OCI-LY1 (cell line): ENCODE measurements at regions not wholly inside any gene's neighbourhood (a gene's known extent, or its start where the extent isn't known, plus 50 kb on each side); places are given as distances from the start of the nearest gene placed in this dataset.

ENCODE experiments used
- H2AFZ ChIP-seq: fragments of 200-600 bp; sonication (generic), shearing (Covaris generic); 2 replicates; pipeline ENCODE4 v1.6.0; 2014; ENCODE audit warnings: antibody characterized with exemption, mild to moderate bottlenecking, low read length
- H3F3A ChIP-seq: fragments of 200-600 bp; sonication (generic), shearing (Covaris generic); 2 replicates; pipeline ENCODE4 v1.6.0; 2014; ENCODE audit warnings: mild to moderate bottlenecking, antibody characterized with exemption, low read length, moderate library complexity; ENCODE audit not compliant: insufficient read depth
- H3K27ac ChIP-seq: fragments of 200-600 bp; sonication (generic); 2 replicates; pipeline ENCODE4 v1.5.1; 2014; ENCODE audit warnings: low read length, mixed run types, mild to moderate bottlenecking, low read depth; ENCODE audit not compliant: poor library complexity, severe bottlenecking
- H3K27me3 ChIP-seq: fragments of 200-600 bp; sonication (generic); 2 replicates; pipeline ENCODE4 v1.6.0; 2014; ENCODE audit warnings: antibody characterized with exemption, mild to moderate bottlenecking, low read length, moderate library complexity; ENCODE audit not compliant: insufficient read depth
- H3K36me3 ChIP-seq: fragments of 200-600 bp; sonication (generic); 2 replicates; pipeline ENCODE4 v1.6.1; 2014; ENCODE audit warnings: mild to moderate bottlenecking, antibody characterized with exemption, low read length, moderate library complexity, mixed read lengths; ENCODE audit not compliant: insufficient read depth
- H3K4me1 ChIP-seq: fragments of 200-600 bp; sonication (generic); 2 replicates; pipeline ENCODE4 v1.5.1; 2014; ENCODE audit warnings: mild to moderate bottlenecking, low read length, moderate library complexity; ENCODE audit not compliant: insufficient read depth, severe bottlenecking
- H3K4me2 ChIP-seq: fragments of 200-600 bp; sonication (generic), shearing (Covaris generic); 2 replicates; pipeline ENCODE4 v1.6.1; 2014; ENCODE audit warnings: low read length
- H3K4me3 ChIP-seq: fragments of 200-600 bp; sonication (generic); 2 replicates; pipeline ENCODE4 v1.5.1; 2014; ENCODE audit warnings: low read length, low read depth, mild to moderate bottlenecking, mixed read lengths; ENCODE audit not compliant: poor library complexity, severe bottlenecking
- H3K79me2 ChIP-seq: fragments of 200-600 bp; shearing (Covaris generic); 2 replicates; pipeline ENCODE4 v1.6.1; 2016; ENCODE audit warnings: mixed run types, low read length, mixed read lengths; ENCODE audit not compliant: insufficient read depth
- H3K9ac ChIP-seq: fragments of 200-600 bp; sonication (generic), shearing (Covaris generic); 2 replicates; pipeline ENCODE4 v1.6.1; 2014; ENCODE audit warnings: mild to moderate bottlenecking, low read length, mixed read lengths
- H3K9me2 ChIP-seq: fragments of 200-600 bp; sonication (generic), shearing (Covaris generic); 2 replicates; pipeline ENCODE4 v1.6.1; 2014; ENCODE audit warnings: low read depth, mild to moderate bottlenecking, low read length, mixed read lengths
- H3K9me3 ChIP-seq: fragments of 200-600 bp; shearing (Covaris generic); 2 replicates; pipeline ENCODE4 v1.6.1; 2014; ENCODE audit warnings: low read length, mixed read lengths
- H4K20me1 ChIP-seq: fragments of 200-600 bp; sonication (generic), shearing (Covaris generic); 2 replicates; pipeline ENCODE4 v1.6.0; 2016; ENCODE audit warnings: mild to moderate bottlenecking, low read length; ENCODE audit not compliant: insufficient read depth
- EZH2 ChIP-seq: fragments of 200-600 bp; sonication (generic), shearing (Covaris generic); IDR thresholded peaks from 2 replicates; pipeline ENCODE4 v1.8.0; 2017; ENCODE audit warnings: borderline replicate concordance, mixed run types, mild to moderate bottlenecking, antibody characterized with exemption, low read length, moderate library complexity, mixed read lengths
- TF ChIP-seq, protein P1 (sequence below): fragments of 200-600 bp; sonication (generic), shearing (Covaris generic); IDR thresholded peaks from 2 replicates; pipeline ENCODE4 v1.5.1; 2017; ENCODE audit warnings: mild to moderate bottlenecking, antibody characterized with exemption, low read length, moderate library complexity, mixed read lengths

DNA sequence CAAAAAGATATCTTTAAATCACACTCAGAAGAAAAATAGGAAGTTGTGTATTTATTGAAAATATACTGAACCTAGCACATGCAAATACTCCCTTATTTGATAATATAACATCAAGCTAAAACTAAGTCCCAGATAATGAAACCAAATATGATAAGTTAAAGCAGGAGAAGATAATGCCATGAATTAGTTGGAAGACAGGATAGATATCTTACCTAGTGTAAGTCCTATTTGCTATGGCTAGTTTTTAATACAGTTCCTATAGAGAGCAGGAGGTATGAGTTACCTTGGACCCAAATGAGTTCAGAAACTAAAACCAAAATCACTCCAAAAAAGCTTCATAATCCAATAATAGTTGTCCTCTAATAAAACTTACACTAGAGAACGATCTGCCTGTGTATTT is 1407.1 kb upstream of the MIR17HG start:
- no peak overlapping the region for H3K9ac ChIP-seq
- TF ChIP-seq EZH2 = no peak
- TF ChIP-seq, protein P1, sequence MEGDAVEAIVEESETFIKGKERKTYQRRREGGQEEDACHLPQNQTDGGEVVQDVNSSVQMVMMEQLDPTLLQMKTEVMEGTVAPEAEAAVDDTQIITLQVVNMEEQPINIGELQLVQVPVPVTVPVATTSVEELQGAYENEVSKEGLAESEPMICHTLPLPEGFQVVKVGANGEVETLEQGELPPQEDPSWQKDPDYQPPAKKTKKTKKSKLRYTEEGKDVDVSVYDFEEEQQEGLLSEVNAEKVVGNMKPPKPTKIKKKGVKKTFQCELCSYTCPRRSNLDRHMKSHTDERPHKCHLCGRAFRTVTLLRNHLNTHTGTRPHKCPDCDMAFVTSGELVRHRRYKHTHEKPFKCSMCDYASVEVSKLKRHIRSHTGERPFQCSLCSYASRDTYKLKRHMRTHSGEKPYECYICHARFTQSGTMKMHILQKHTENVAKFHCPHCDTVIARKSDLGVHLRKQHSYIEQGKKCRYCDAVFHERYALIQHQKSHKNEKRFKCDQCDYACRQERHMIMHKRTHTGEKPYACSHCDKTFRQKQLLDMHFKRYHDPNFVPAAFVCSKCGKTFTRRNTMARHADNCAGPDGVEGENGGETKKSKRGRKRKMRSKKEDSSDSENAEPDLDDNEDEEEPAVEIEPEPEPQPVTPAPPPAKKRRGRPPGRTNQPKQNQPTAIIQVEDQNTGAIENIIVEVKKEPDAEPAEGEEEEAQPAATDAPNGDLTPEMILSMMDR = no peak
- H3K27me3 ChIP-seq = no peaks in the 10 kb centered on the region
- no peaks in the 10 kb centered on the region for H3F3A ChIP-seq
- H3K79me2 ChIP-seq = no peaks in the 10 kb centered on the region
- H3K27ac ChIP-seq = no peak overlapping the region
- no peaks in the 10 kb centered on the region for H3K4me1 ChIP-seq
- no peaks in the 10 kb centered on the region for H3K9me2 ChIP-seq
- no peak overlapping the region for H3K4me2 ChIP-seq
- no peak overlapping the region for H2AFZ ChIP-seq
- H3K4me3 ChIP-seq = no peak overlapping the region
- no peaks in the 10 kb centered on the region for H3K9me3 ChIP-seq
- no peaks in the 10 kb centered on the region; the same call in 1 of the 2 replicates for H4K20me1 ChIP-seq
- no peaks in the 10 kb centered on the region for H3K36me3 ChIP-seq

DNA sequence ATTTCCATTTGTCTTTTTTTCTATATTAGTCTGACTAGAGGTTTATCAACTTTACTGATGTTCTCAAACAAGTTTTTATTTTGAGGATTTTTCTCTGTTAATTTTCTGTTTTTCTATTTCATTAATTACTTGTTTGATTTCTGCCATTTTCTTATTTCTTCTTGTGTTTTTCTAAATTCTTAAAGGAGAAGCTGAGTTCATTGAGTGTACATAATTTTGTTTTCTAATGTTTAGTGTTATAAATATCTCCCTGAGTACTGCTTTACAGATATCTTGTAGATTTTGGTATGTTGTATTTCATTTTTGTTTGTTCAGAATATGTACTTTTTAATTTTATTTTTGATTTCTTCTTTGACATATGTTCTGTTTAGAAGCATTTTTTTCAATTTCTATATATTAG is 1404.3 kb upstream of the MIR17HG start:
- Histone ChIP-seq H4K20me1 (no peaks in the 10 kb centered on the region; the same call in 1 of the 2 replicates), H3K79me2 (no peaks in the 10 kb centered on the region), H3K4me1 (no peaks in the 10 kb centered on the region), H3F3A (no peaks in the 10 kb centered on the region), H3K9ac (no peak overlapping the region), H3K36me3 (no peaks in the 10 kb centered on the region), H2AFZ (peak overlapping the region; percentile 34; the same call in 1 of the 2 replicates), H3K4me3 (no peak overlapping the region), H3K9me2 (no peaks in the 10 kb centered on the region), H3K27ac (no peak overlapping the region), H3K27me3 (no peaks in the 10 kb centered on the region), H3K4me2 (no peak overlapping the region), H3K9me3 (no peaks in the 10 kb centered on the region)
- TF ChIP-seq EZH2 = no peak
- TF ChIP-seq, protein P1 = no peak

DNA sequence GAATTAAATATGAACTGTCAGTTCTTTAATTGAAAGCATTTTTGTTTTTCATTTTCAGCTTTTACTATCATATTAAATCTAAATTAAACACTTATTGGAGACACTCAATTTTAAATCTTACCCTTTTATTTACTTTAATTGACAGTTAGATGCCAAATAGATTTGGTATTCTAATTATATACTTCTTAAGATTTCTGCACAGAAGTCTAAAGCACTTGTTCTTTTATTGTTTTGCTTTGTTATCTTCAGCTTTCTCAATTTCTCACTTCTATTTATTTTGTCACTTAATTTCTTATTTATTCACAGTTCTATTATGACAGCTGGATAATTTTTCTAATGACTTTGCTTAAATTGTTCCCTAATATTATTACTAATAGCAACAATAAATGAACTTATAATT is 1397.3 kb upstream of the MIR17HG start:
- no peak overlapping the region for H3K27ac ChIP-seq
- H3K4me1 ChIP-seq = no peaks in the 10 kb centered on the region
- H3K9ac ChIP-seq = no peak overlapping the region
- no peaks in the 10 kb centered on the region for H3K9me3 ChIP-seq
- H3K79me2 ChIP-seq = no peaks in the 10 kb centered on the region
- no peaks in the 10 kb centered on the region for H3F3A ChIP-seq
- H3K9me2 ChIP-seq = no peaks in the 10 kb centered on the region
- no peak overlapping the region for H3K4me2 ChIP-seq
- TF ChIP-seq, protein P1 = no peak
- TF ChIP-seq EZH2 = no peak
- no peak overlapping the region for H3K4me3 ChIP-seq
- H2AFZ ChIP-seq = no peak overlapping the region
- H3K36me3 ChIP-seq = no peaks in the 10 kb centered on the region
- H4K20me1 ChIP-seq = no peaks in the 10 kb centered on the region
- no peaks in the 10 kb centered on the region for H3K27me3 ChIP-seq
